H1 (cell line): ENCODE measurements at regions not wholly inside any gene's neighbourhood (a gene's known extent, or its start where the extent isn't known, plus 50 kb on each side); places are given as distances from the start of the nearest gene placed in this dataset.
A peak's percentile ranks its signal among the peaks of the same experiment; 100 is the strongest.

Experiments used
- CTCF ChIA-PET: fragments of 300-600 bp; sonication (Branson Sonifier 250); formaldehyde crosslinking; loops from one replicate; lab custom pipeline; 2021; ENCODE audit not compliant: partially characterized antibody; lab: Charles Lee
- POLR2A ChIA-PET: fragments of 300-600 bp; sonication (Branson Sonifier 250); formaldehyde crosslinking; loops from one replicate; lab custom pipeline; 2021; ENCODE audit warnings: inconsistent platforms; ENCODE audit not compliant: partially characterized antibody; lab: Charles Lee
- DNase-seq, 2 experiments: peaks; one replicate each; pipeline versions ENCODE4 v3.0.0 to v3.0.0-alpha.2; 2010 to 2022; ENCODE audit warnings: low spot score in 2 of 2, low read depth in 1 of 2, mixed read lengths in 1 of 2
- FAIRE-seq: peaks from 2 replicates; lab custom pipeline; 2011; peaks lifted over from hg19 to GRCh38; lab: Jason Lieb, UNC
- H2AFZ ChIP-seq: 2 replicates; pipeline ENCODE4 v1.8.1; 2012; ENCODE audit warnings: low read length, inconsistent platforms
- H2AK5ac ChIP-seq: 2 replicates; pipeline ENCODE4 v1.6.1; 2013; ENCODE audit warnings: low read depth, low read length
- H2BK120ac ChIP-seq: replicated peaks from 2 replicates; pipeline ENCODE3; 2013; ENCODE audit warnings: low read depth, low read length, inconsistent platforms
- H2BK12ac ChIP-seq: 2 replicates; pipeline ENCODE4 v1.6.1; 2013; ENCODE audit warnings: low read depth, low read length
- H2BK15ac ChIP-seq: 2 replicates; pipeline ENCODE4 v1.6.1; 2013; ENCODE audit warnings: low read length
- H2BK20ac ChIP-seq: 2 replicates; pipeline ENCODE4 v1.6.1; 2013; ENCODE audit warnings: low read length
- H2BK5ac ChIP-seq: 2 replicates; pipeline ENCODE4 v1.6.1; 2013; ENCODE audit warnings: low read depth, low read length
- H3K14ac ChIP-seq: 2 replicates; pipeline ENCODE4 v1.6.1; 2013; ENCODE audit warnings: inconsistent platforms; ENCODE audit not compliant: insufficient read length
- H3K18ac ChIP-seq: 2 replicates; pipeline ENCODE4 v1.6.1; 2013; ENCODE audit warnings: low read length; ENCODE audit errors: extremely low read depth
- H3K23ac ChIP-seq: 2 replicates; pipeline ENCODE4 v1.6.1; 2013; ENCODE audit warnings: inconsistent platforms; ENCODE audit not compliant: insufficient read length
- H3K23me2 ChIP-seq: 2 replicates; pipeline ENCODE4 v1.6.1; 2013; ENCODE audit warnings: low read depth, low read length
- H3K27ac ChIP-seq: 2 replicates; pipeline ENCODE4 v1.6.1; 2011; ENCODE audit warnings: low read depth, low read length, inconsistent platforms
- H3K27me3 ChIP-seq, 4 experiments: replicated peaks in 1 of 4; 1 replicate in 1 of 4; 2 replicates in 3 of 4; pipeline versions ENCODE4 v1.6.1 to v1.8.1; 2011 to 2013; ENCODE audit warnings: low read length in 3 of 4, mild to moderate bottlenecking in 3 of 4, inconsistent platforms in 2 of 4, mixed read lengths in 2 of 4, moderate library complexity in 1 of 4; ENCODE audit not compliant: control insufficient read depth in 3 of 4, insufficient read depth in 3 of 4; ENCODE audit errors: extremely low read depth in 1 of 4
- H3K36me3 ChIP-seq, 4 experiments: 2 replicates each; pipeline versions ENCODE4 v1.6.1 to v1.8.1; 2011 to 2013; ENCODE audit warnings: mild to moderate bottlenecking in 4 of 4, low read length in 3 of 4, moderate library complexity in 2 of 4, control low read depth in 1 of 4, inconsistent platforms in 1 of 4; ENCODE audit not compliant: insufficient read depth in 4 of 4, control insufficient read depth in 2 of 4
- H3K4ac ChIP-seq: replicated peaks from 2 replicates; pipeline ENCODE3; 2013; ENCODE audit warnings: low read length, low read depth, mixed read lengths, inconsistent platforms; ENCODE audit not compliant: insufficient read length
- H3K4me1 ChIP-seq, 4 experiments: replicated peaks in 1 of 4; 1 replicate in 1 of 4; 2 replicates in 3 of 4; pipeline versions ENCODE4 v1.6.1 to v1.8.1; 2011 to 2013; ENCODE audit warnings: low read length in 3 of 4, inconsistent platforms in 2 of 4, mixed read lengths in 1 of 4; ENCODE audit not compliant: insufficient read depth in 4 of 4, control insufficient read depth in 3 of 4
- H3K4me2 ChIP-seq, 2 experiments: 2 replicates each; pipeline versions ENCODE4 v1.6.1 to v1.8.1; 2011 to 2013; ENCODE audit warnings: low read depth in 2 of 2, low read length in 2 of 2, control low read depth in 1 of 2, inconsistent platforms in 1 of 2, mild to moderate bottlenecking in 1 of 2; ENCODE audit not compliant: insufficient read depth in 1 of 2
- H3K4me3 ChIP-seq, 4 experiments: fragments of 200-600, 300-600 bp in 1 of 4; sonication (generic), shearing (Covaris generic), sonication (Bioruptor Twin) in 1 of 4; 2 replicates each; pipeline versions ENCODE4 v1.5.1 to v1.8.1; 2011 to 2016; ENCODE audit warnings: low read length in 4 of 4, low read depth in 3 of 4, control low read depth in 2 of 4, inconsistent platforms in 2 of 4, mild to moderate bottlenecking in 2 of 4, mixed read lengths in 1 of 4, moderate library complexity in 1 of 4; ENCODE audit not compliant: insufficient read depth in 2 of 4; ENCODE audit errors: extremely low read depth in 1 of 4
- H3K56ac ChIP-seq: replicated peaks from 2 replicates; pipeline ENCODE3; 2013; ENCODE audit warnings: low read depth, mild to moderate bottlenecking, mixed read lengths, low read length, inconsistent platforms; ENCODE audit not compliant: insufficient read length
- H3K79me1 ChIP-seq: 2 replicates; pipeline ENCODE4 v1.6.1; 2013; ENCODE audit warnings: low read depth, low read length, control low read depth
- H3K79me2 ChIP-seq, 2 experiments: 2 replicates each; pipeline versions ENCODE4 v1.6.1 to v1.8.1; 2012 to 2013; ENCODE audit warnings: low read length in 2 of 2, mild to moderate bottlenecking in 2 of 2, inconsistent platforms in 1 of 2; ENCODE audit not compliant: insufficient read depth in 2 of 2, control insufficient read depth in 1 of 2
- H3K9ac ChIP-seq, 4 experiments: replicated peaks in 1 of 4; 1 replicate in 1 of 4; 2 replicates in 3 of 4; pipeline versions ENCODE4 v1.6.1 to v1.8.1; 2011 to 2013; ENCODE audit warnings: low read depth in 3 of 4, low read length in 3 of 4, control low read depth in 2 of 4, mild to moderate bottlenecking in 2 of 4, moderate library complexity in 2 of 4, inconsistent platforms in 1 of 4; ENCODE audit errors: extremely low read depth in 1 of 4
- H3K9me3 ChIP-seq, 2 experiments: 2 replicates each; pipeline versions ENCODE4 v1.6.1 to v1.8.1; 2012 to 2013; ENCODE audit warnings: mild to moderate bottlenecking in 2 of 2, moderate library complexity in 2 of 2, control low read depth in 1 of 2, inconsistent platforms in 1 of 2, low read depth in 1 of 2, low read length in 1 of 2, mixed read lengths in 1 of 2; ENCODE audit not compliant: insufficient read depth in 2 of 2
- H4K20me1 ChIP-seq, 2 experiments: replicated peaks in 1 of 2; 2 replicates each; pipeline versions ENCODE3 to v1.8.1; 2011 to 2013; ENCODE audit warnings: inconsistent platforms in 2 of 2, low read length in 2 of 2, mild to moderate bottlenecking in 1 of 2; ENCODE audit not compliant: insufficient read depth in 2 of 2, control insufficient read depth in 1 of 2
- H4K5ac ChIP-seq: 2 replicates; pipeline ENCODE4 v1.6.1; 2013; ENCODE audit warnings: low read length, low read depth, mixed read lengths, inconsistent platforms; ENCODE audit not compliant: insufficient read length
- H4K8ac ChIP-seq: 2 replicates; pipeline ENCODE4 v1.8.0; 2013; ENCODE audit warnings: mild to moderate bottlenecking, moderate library complexity, low read length, inconsistent platforms; ENCODE audit not compliant: insufficient read depth; ENCODE audit errors: extremely low read depth
- H4K91ac ChIP-seq: replicated peaks from 2 replicates; pipeline ENCODE3; 2013; ENCODE audit warnings: low read length, mixed read lengths, inconsistent platforms; ENCODE audit not compliant: insufficient read length
- CHD2 ChIP-seq: IDR thresholded peaks from 2 replicates; pipeline ENCODE4 v1.6.1; 2012; ENCODE audit warnings: low read length, improper control_type of control experiment
- TBP ChIP-seq: IDR thresholded peaks from 2 replicates; pipeline ENCODE4 v1.6.1; 2011; ENCODE audit warnings: low read depth, low read length, improper control_type of control experiment
- YY1 ChIP-seq: IDR thresholded peaks from 2 replicates; pipeline ENCODE4 v1.6.1; 2011; ENCODE audit warnings: low read depth, mild to moderate bottlenecking, low read length
- WGBS, 2 experiments: shearing (Covaris generic) in 1 of 2; methylation state at CpG; one replicate each; pipeline versions ENCODE4 v1.1.6 to v1.1.7; 2013 to 2015; ENCODE audit warnings: low lambda C conversion rate in 2 of 2, mixed read lengths in 2 of 2, inconsistent platforms in 1 of 2, low coverage in 1 of 2, missing lambda C conversion rate in 1 of 2; ENCODE audit not compliant: insufficient replicate concordance in 2 of 2, insufficient coverage in 1 of 2, insufficient read length in 1 of 2; ENCODE audit errors: extremely low coverage in 1 of 2, missing lambda C conversion rate in 1 of 2; 5-methylcytosine and 5-hydroxymethylcytosine counted together

GRCh38 chr2:30374380-30374779 lies 72.7 kb upstream of the LCLAT1 start:
- H3K4me2 ChIP-seq = no peak overlapping the region
- 89% methylated on average over 2 of the region's 2 CpGs; no CpG with 5 or more reads in 1 of the 2 experiments for WGBS, 2 experiments
- H3K27ac ChIP-seq = no peak overlapping the region
- no peaks in the 10 kb centered on the region for H3K4me1 ChIP-seq
- ChIA-PET CTCF (interaction anchor here (1.0 to 1.5 kb wide), 3 partner anchors 11 to 161 kb away, joined by 3 to 6 read pairs (median 3); no protein-coding TSS in a partner anchor), POLR2A (no interaction called here)
- no peaks in the 10 kb centered on the region for H3K79me1 ChIP-seq
- H4K8ac ChIP-seq = no peak overlapping the region
- no peak overlapping the region for H4K5ac ChIP-seq
- H3K56ac ChIP-seq = no peak overlapping the region
- H4K20me1 ChIP-seq = no peaks in the 10 kb centered on the region
- H3K4ac ChIP-seq = no peak overlapping the region
- no peak overlapping the region for H2BK20ac ChIP-seq
- H2AFZ ChIP-seq = peak overlapping the region; percentile 29; the same call in 1 of the 2 replicates
- no peak overlapping the region for H2AK5ac ChIP-seq
- H3K23ac ChIP-seq = no peak overlapping the region
- peaks cover 6% of the 10 kb centered on the region in 2 experiments; a peak in 2 of 4 replicates for H3K9me3 ChIP-seq
- no peak overlapping the region for H4K91ac ChIP-seq
- no peak overlapping the region for H2BK15ac ChIP-seq
- DNase-seq (no peak), FAIRE-seq (no peak)
- peaks cover 1% of the 10 kb centered on the region; the same call in 1 of the 2 replicates for H3K23me2 ChIP-seq
- no peaks in the 10 kb centered on the region for H3K36me3 ChIP-seq
- H3K18ac ChIP-seq = no peak overlapping the region
- no peak overlapping the region for H2BK5ac ChIP-seq
- no peaks in the 10 kb centered on the region for H3K27me3 ChIP-seq
- no peak overlapping the region for H3K14ac ChIP-seq
- H2BK120ac ChIP-seq = no peak overlapping the region
- no peaks in the 10 kb centered on the region for H3K79me2 ChIP-seq
- H3K9ac ChIP-seq = no peak overlapping the region
- no peak overlapping the region for H3K4me3 ChIP-seq
- no peak overlapping the region for H2BK12ac ChIP-seq
- no peak for TF ChIP-seq CHD2
- no peak for TF ChIP-seq YY1
- no peak for TF ChIP-seq TBP
